SJCRH30 (cell line): ENCODE measurements at regions not wholly inside any gene's neighbourhood (a gene's known extent, or its start where the extent isn't known, plus 50 kb on each side); places are given as distances from the start of the nearest gene placed in this dataset.
A peak's percentile ranks its signal among the peaks of the same experiment; 100 is the strongest.

Experiments
- DNase-seq, 2 experiments: peaks; one replicate each; pipeline ENCODE4 v3.0.0-alpha.2; 2015 to 2020
- H3K27ac ChIP-seq: fragments of 250-450 bp; sonication (Bioruptor Pico); 2 replicates; pipeline ENCODE4 v1.5.1; 2020; ENCODE audit warnings: mild to moderate bottlenecking, moderate library complexity
- H3K27me3 ChIP-seq: fragments of 250-450 bp; sonication (Bioruptor Pico); 2 replicates; pipeline ENCODE4 v1.5.1; 2020; ENCODE audit warnings: mild to moderate bottlenecking, moderate library complexity
- H3K36me3 ChIP-seq: fragments of 250-450 bp; sonication (Bioruptor Pico); 2 replicates; pipeline ENCODE4 v1.5.1; 2020; ENCODE audit warnings: mild to moderate bottlenecking, moderate library complexity
- H3K4me1 ChIP-seq: fragments of 250-450 bp; sonication (Bioruptor Pico); 2 replicates; pipeline ENCODE4 v1.5.1; 2020; ENCODE audit warnings: mild to moderate bottlenecking, moderate library complexity
- H3K4me3 ChIP-seq: fragments of 250-450 bp; sonication (Bioruptor Pico); 2 replicates; pipeline ENCODE4 v1.5.1; 2020; ENCODE audit warnings: mild to moderate bottlenecking, moderate library complexity
- H3K9me3 ChIP-seq: fragments of 250-450 bp; sonication (Bioruptor Pico); replicated peaks from 2 replicates; pipeline ENCODE4 v1.5.1; 2020; ENCODE audit warnings: mild to moderate bottlenecking, moderate library complexity

- Histone ChIP-seq H3K27ac (no peak overlapping the region), H3K4me3 (no peak overlapping the region), H3K36me3 (no peaks in the 10 kb centered on the region), H3K9me3 (no peaks in the 10 kb centered on the region), H3K4me1 (no peaks in the 10 kb centered on the region), H3K27me3 (0 out of 2 replicates have a peak, but pooled peaks cover 6% of the 10 kb centered on the region)
- no peak for DNase-seq
Measured at GRCh38 chr11:27858866-27859265, 158.6 kb upstream of the BDNF start.

GRCh38 chr11:27857588-27857987, 157.3 kb upstream of the BDNF start:
- Histone ChIP-seq H3K36me3 (no peaks in the 10 kb centered on the region), H3K4me1 (no peaks in the 10 kb centered on the region), H3K27me3 (no peaks in the 10 kb centered on the region), H3K4me3 (no peak overlapping the region), H3K9me3 (no peaks in the 10 kb centered on the region), H3K27ac (no peak overlapping the region)
- no peak for DNase-seq

GRCh38 chr11:27857014-27857413, 156.8 kb upstream of the BDNF start:
- Histone ChIP-seq H3K4me3 (no peak overlapping the region), H3K4me1 (no peaks in the 10 kb centered on the region), H3K27ac (no peak overlapping the region), H3K9me3 (no peaks in the 10 kb centered on the region), H3K36me3 (no peaks in the 10 kb centered on the region), H3K27me3 (no peaks in the 10 kb centered on the region)
- no peak for DNase-seq

- H3K4me3 ChIP-seq = no peak overlapping the region
- H3K27me3 ChIP-seq = no peaks in the 10 kb centered on the region
- no peaks in the 10 kb centered on the region for H3K4me1 ChIP-seq
- no peaks in the 10 kb centered on the region for H3K36me3 ChIP-seq
- no peaks in the 10 kb centered on the region for H3K9me3 ChIP-seq
- no peak overlapping the region for H3K27ac ChIP-seq
- no peak for DNase-seq
Measured at GRCh38 chr11:27848423-27848822, 148.2 kb upstream of the BDNF start.

GRCh38 chr11:27847496-27847895, 147.2 kb upstream of the BDNF start:
- Histone ChIP-seq H3K36me3 (no peaks in the 10 kb centered on the region), H3K9me3 (no peaks in the 10 kb centered on the region), H3K27me3 (no peaks in the 10 kb centered on the region), H3K4me1 (no peaks in the 10 kb centered on the region), H3K27ac (no peak overlapping the region), H3K4me3 (no peak overlapping the region)
- DNase-seq = no peak

GRCh38 chr11:27842290-27842689, 142.0 kb upstream of the BDNF start:
- no peak overlapping the region for H3K4me3 ChIP-seq
- 0 out of 2 replicates have a peak, but pooled peaks cover 6% of the 10 kb centered on the region for H3K4me1 ChIP-seq
- H3K9me3 ChIP-seq = no peaks in the 10 kb centered on the region
- no peak for DNase-seq
- no peak overlapping the region for H3K27ac ChIP-seq
- no peaks in the 10 kb centered on the region for H3K27me3 ChIP-seq
- H3K36me3 ChIP-seq = no peaks in the 10 kb centered on the region

GRCh38 chr11:27841023-27841422, 140.8 kb upstream of the BDNF start:
- Histone ChIP-seq H3K9me3 (no peaks in the 10 kb centered on the region), H3K4me3 (no peak overlapping the region), H3K27me3 (no peaks in the 10 kb centered on the region), H3K36me3 (no peaks in the 10 kb centered on the region), H3K27ac (no peak overlapping the region), H3K4me1 (0 out of 2 replicates have a peak, but pooled peaks cover 6% of the 10 kb centered on the region)
- no peak for DNase-seq

- no peak overlapping the region for H3K27ac ChIP-seq
- H3K27me3 ChIP-seq = no peaks in the 10 kb centered on the region
- no peaks in the 10 kb centered on the region for H3K36me3 ChIP-seq
- 0 out of 2 replicates have a peak, but pooled peaks cover 6% of the 10 kb centered on the region for H3K4me1 ChIP-seq
- DNase-seq = peak in 1 of 2 experiments; percentile 39
- no peak overlapping the region for H3K4me3 ChIP-seq
- H3K9me3 ChIP-seq = no peaks in the 10 kb centered on the region
Measured at GRCh38 chr11:27839226-27839913, 139.1 kb upstream of the BDNF start.

- no peaks in the 10 kb centered on the region for H3K36me3 ChIP-seq
- 0 out of 2 replicates have a peak, but pooled peaks cover 6% of the 10 kb centered on the region for H3K4me1 ChIP-seq
- H3K27me3 ChIP-seq = no peaks in the 10 kb centered on the region
- H3K4me3 ChIP-seq = no peak overlapping the region
- H3K9me3 ChIP-seq = no peaks in the 10 kb centered on the region
- no peak for DNase-seq
- H3K27ac ChIP-seq = no peak overlapping the region
Measured at GRCh38 chr11:27838674-27839073, 138.4 kb upstream of the BDNF start.

- Histone ChIP-seq H3K27me3 (no peaks in the 10 kb centered on the region), H3K4me3 (no peak overlapping the region), H3K4me1 (0 out of 2 replicates have a peak, but pooled peaks cover 6% of the 10 kb centered on the region), H3K36me3 (no peaks in the 10 kb centered on the region), H3K27ac (no peak overlapping the region), H3K9me3 (no peaks in the 10 kb centered on the region)
- no peak for DNase-seq
Measured at GRCh38 chr11:27837895-27838563, 137.8 kb upstream of the BDNF start.

- peak in 1 of 2 experiments; percentile 15 for DNase-seq
- H3K9me3 ChIP-seq = no peaks in the 10 kb centered on the region; the same call in none of the 2 replicates
- H3K4me3 ChIP-seq = no peak overlapping the region
- H3K27me3 ChIP-seq = no peaks in the 10 kb centered on the region; the same call in 1 of the 2 replicates
- no peak overlapping the region for H3K27ac ChIP-seq
- H3K36me3 ChIP-seq = no peaks in the 10 kb centered on the region
- H3K4me1 ChIP-seq = no peaks in the 10 kb centered on the region
Measured at GRCh38 chr11:27830206-27830605, 130.0 kb upstream of the BDNF start.

- Histone ChIP-seq H3K36me3 (no peaks in the 10 kb centered on the region), H3K27ac (no peak overlapping the region), H3K4me3 (no peak overlapping the region), H3K4me1 (no peaks in the 10 kb centered on the region), H3K9me3 (no peaks in the 10 kb centered on the region), H3K27me3 (no peaks in the 10 kb centered on the region)
- no peak for DNase-seq
Measured at GRCh38 chr11:27820249-27820648, 120.0 kb upstream of the BDNF start.

GRCh38 chr11:27816197-27816596, 115.9 kb upstream of the BDNF start:
- no peak for DNase-seq
- Histone ChIP-seq H3K27me3 (no peaks in the 10 kb centered on the region), H3K9me3 (no peaks in the 10 kb centered on the region), H3K36me3 (no peaks in the 10 kb centered on the region), H3K27ac (no peak overlapping the region), H3K4me1 (no peaks in the 10 kb centered on the region), H3K4me3 (no peak overlapping the region)

- no peaks in the 10 kb centered on the region for H3K27me3 ChIP-seq
- no peak for DNase-seq
- no peak overlapping the region for H3K4me3 ChIP-seq
- H3K27ac ChIP-seq = no peak overlapping the region
- H3K9me3 ChIP-seq = no peaks in the 10 kb centered on the region
- H3K4me1 ChIP-seq = no peaks in the 10 kb centered on the region
- H3K36me3 ChIP-seq = no peaks in the 10 kb centered on the region
Measured at GRCh38 chr11:27812341-27812740, 112.1 kb upstream of the BDNF start.

GRCh38 chr11:27807596-27807995, 107.3 kb upstream of the BDNF start:
- DNase-seq = no peak
- Histone ChIP-seq H3K27ac (no peak overlapping the region), H3K9me3 (no peaks in the 10 kb centered on the region), H3K4me1 (no peaks in the 10 kb centered on the region), H3K4me3 (no peak overlapping the region), H3K27me3 (no peaks in the 10 kb centered on the region), H3K36me3 (no peaks in the 10 kb centered on the region)
